ACC112 (cell line): ENCODE measurements at regions not wholly inside any gene's neighbourhood (a gene's known extent, or its start where the extent isn't known, plus 50 kb on each side); places are given as distances from the start of the nearest gene placed in this dataset.

Experiments
- H2AFZ ChIP-seq: fragments of 200-600 bp; sonication (generic); one replicate; pipeline ENCODE4 v1.6.0; 2017; ENCODE audit warnings: antibody characterized with exemption, low read length; ENCODE audit not compliant: unreplicated experiment
- H3K27ac ChIP-seq: fragments of 200-600 bp; sonication (generic); 2 replicates; pipeline ENCODE4 v1.5.1; 2014; ENCODE audit warnings: low read depth, mild to moderate bottlenecking, antibody characterized with exemption, low read length, moderate library complexity
- H3K27me3 ChIP-seq: fragments of 200-600 bp; sonication (generic); 2 replicates; pipeline ENCODE4 v1.6.1; 2014; ENCODE audit warnings: mild to moderate bottlenecking, antibody characterized with exemption, low read length, moderate library complexity, mixed read lengths; ENCODE audit not compliant: insufficient read depth
- H3K36me3 ChIP-seq: fragments of 200-600 bp; sonication (generic); 2 replicates; pipeline ENCODE4 v1.6.1; 2016; ENCODE audit warnings: mild to moderate bottlenecking, antibody characterized with exemption, low read length, moderate library complexity, mixed read lengths; ENCODE audit not compliant: insufficient read depth
- H3K4me1 ChIP-seq: fragments of 200-600 bp; sonication (generic); one replicate; pipeline ENCODE4 v1.6.1; 2016; ENCODE audit warnings: low read length, mixed read lengths; ENCODE audit not compliant: insufficient read depth, unreplicated experiment, control insufficient read depth
- H3K4me3 ChIP-seq: fragments of 200-600 bp; sonication (generic); 2 replicates; pipeline ENCODE4 v1.5.1; 2014; ENCODE audit warnings: mild to moderate bottlenecking, low read depth, low read length
- H3K79me2 ChIP-seq: fragments of 200-600 bp; sonication (generic); one replicate; pipeline ENCODE4 v1.6.0; 2016; ENCODE audit warnings: low read length; ENCODE audit not compliant: control insufficient read depth, unreplicated experiment, insufficient read depth

- no peak overlapping the region for H3K27ac ChIP-seq
- no peak overlapping the region for H3K4me3 ChIP-seq
- H3K4me1 ChIP-seq, result no peaks in the 10 kb centered on the region
- H3K36me3 ChIP-seq, result no peaks in the 10 kb centered on the region
- H2AFZ ChIP-seq, result no peak overlapping the region
- no peaks in the 10 kb centered on the region for H3K79me2 ChIP-seq
- H3K27me3 ChIP-seq, result no peaks in the 10 kb centered on the region
These were observed 1106.9 kb upstream of the ADGRL4 start for GRCh38 chr1:80113168-80114038.

- H3K27ac ChIP-seq, result no peak overlapping the region
These were observed 1094.6 kb upstream of the ADGRL4 start for GRCh38 chr1:80101159-80101558.

GRCh38 chr1:80099713-80100112 is 1093.2 kb upstream of the ADGRL4 start:
- Histone ChIP-seq H3K79me2 (no peaks in the 10 kb centered on the region), H2AFZ (no peak overlapping the region), H3K4me3 (no peak overlapping the region), H3K27ac (no peak overlapping the region), H3K4me1 (no peaks in the 10 kb centered on the region), H3K36me3 (no peaks in the 10 kb centered on the region), H3K27me3 (no peaks in the 10 kb centered on the region)

More at GRCh38 chr1:80101159-80101558, 1094.6 kb upstream of the ADGRL4 start:
- Histone ChIP-seq H3K79me2 (no peaks in the 10 kb centered on the region), H3K4me3 (no peak overlapping the region), H3K4me1 (no peaks in the 10 kb centered on the region), H3K36me3 (no peaks in the 10 kb centered on the region), H3K27me3 (no peaks in the 10 kb centered on the region), H2AFZ (no peak overlapping the region)

GRCh38 chr1:80085067-80085466 is 1078.5 kb upstream of the ADGRL4 start:
- Histone ChIP-seq H3K27ac (no peak overlapping the region), H3K4me3 (no peak overlapping the region), H3K4me1 (no peaks in the 10 kb centered on the region), H3K36me3 (no peaks in the 10 kb centered on the region), H2AFZ (no peak overlapping the region), H3K27me3 (no peaks in the 10 kb centered on the region), H3K79me2 (no peaks in the 10 kb centered on the region)

- Histone ChIP-seq H3K4me1 (no peaks in the 10 kb centered on the region), H3K27ac (no peak overlapping the region)
These were observed 1077.4 kb upstream of the ADGRL4 start for GRCh38 chr1:80083892-80084291.

GRCh38 chr1:80076469-80076868 is 1069.9 kb upstream of the ADGRL4 start:
- H3K27me3 ChIP-seq, result no peaks in the 10 kb centered on the region
- no peaks in the 10 kb centered on the region for H3K36me3 ChIP-seq
- H2AFZ ChIP-seq, result no peak overlapping the region
- H3K4me3 ChIP-seq, result no peak overlapping the region
- no peaks in the 10 kb centered on the region for H3K4me1 ChIP-seq
- H3K79me2 ChIP-seq, result no peaks in the 10 kb centered on the region
- H3K27ac ChIP-seq, result no peak overlapping the region

More at GRCh38 chr1:80083892-80084291, 1077.4 kb upstream of the ADGRL4 start:
- Histone ChIP-seq H3K4me3 (no peak overlapping the region), H3K27me3 (no peaks in the 10 kb centered on the region), H2AFZ (no peak overlapping the region), H3K36me3 (no peaks in the 10 kb centered on the region), H3K79me2 (no peaks in the 10 kb centered on the region)

- Histone ChIP-seq H2AFZ (peak overlapping the region; percentile 69), H3K27ac (no peak overlapping the region), H3K27me3 (no peaks in the 10 kb centered on the region), H3K4me1 (no peaks in the 10 kb centered on the region), H3K4me3 (no peak overlapping the region), H3K79me2 (no peaks in the 10 kb centered on the region), H3K36me3 (no peaks in the 10 kb centered on the region)
These were observed 1068.8 kb upstream of the ADGRL4 start for GRCh38 chr1:80075351-80075750.

- Histone ChIP-seq H3K27ac (no peak overlapping the region), H3K79me2 (no peaks in the 10 kb centered on the region), H3K4me3 (no peak overlapping the region), H3K36me3 (no peaks in the 10 kb centered on the region), H3K4me1 (no peaks in the 10 kb centered on the region), H3K27me3 (no peaks in the 10 kb centered on the region), H2AFZ (no peak overlapping the region)
These were observed 1066.0 kb upstream of the ADGRL4 start for GRCh38 chr1:80072563-80072962.

GRCh38 chr1:80066060-80066459 is 1059.5 kb upstream of the ADGRL4 start:
- no peak overlapping the region for H3K27ac ChIP-seq
- no peak overlapping the region for H3K4me3 ChIP-seq
- no peaks in the 10 kb centered on the region for H3K36me3 ChIP-seq
- no peaks in the 10 kb centered on the region for H3K79me2 ChIP-seq
- H3K27me3 ChIP-seq, result no peaks in the 10 kb centered on the region
- H2AFZ ChIP-seq, result peak overlapping the region; percentile 58
- H3K4me1 ChIP-seq, result no peaks in the 10 kb centered on the region

- Histone ChIP-seq H3K27ac (no peak overlapping the region), H3K4me1 (no peaks in the 10 kb centered on the region), H3K4me3 (no peak overlapping the region), H3K79me2 (no peaks in the 10 kb centered on the region), H2AFZ (no peak overlapping the region), H3K36me3 (no peaks in the 10 kb centered on the region), H3K27me3 (no peaks in the 10 kb centered on the region)
These were observed 1058.0 kb upstream of the ADGRL4 start for GRCh38 chr1:80064524-80064923.

GRCh38 chr1:80059940-80060339 is 1053.4 kb upstream of the ADGRL4 start:
- Histone ChIP-seq H2AFZ (no peak overlapping the region), H3K4me3 (no peak overlapping the region), H3K36me3 (no peaks in the 10 kb centered on the region), H3K27me3 (no peaks in the 10 kb centered on the region), H3K79me2 (no peaks in the 10 kb centered on the region), H3K4me1 (no peaks in the 10 kb centered on the region), H3K27ac (no peak overlapping the region)
